ENCODE measurements at regions not wholly inside any gene's neighbourhood (a gene's known extent, or its start where the extent isn't known, plus 50 kb on each side); places are given as distances from the start of the nearest gene placed in this dataset.

DNA sequence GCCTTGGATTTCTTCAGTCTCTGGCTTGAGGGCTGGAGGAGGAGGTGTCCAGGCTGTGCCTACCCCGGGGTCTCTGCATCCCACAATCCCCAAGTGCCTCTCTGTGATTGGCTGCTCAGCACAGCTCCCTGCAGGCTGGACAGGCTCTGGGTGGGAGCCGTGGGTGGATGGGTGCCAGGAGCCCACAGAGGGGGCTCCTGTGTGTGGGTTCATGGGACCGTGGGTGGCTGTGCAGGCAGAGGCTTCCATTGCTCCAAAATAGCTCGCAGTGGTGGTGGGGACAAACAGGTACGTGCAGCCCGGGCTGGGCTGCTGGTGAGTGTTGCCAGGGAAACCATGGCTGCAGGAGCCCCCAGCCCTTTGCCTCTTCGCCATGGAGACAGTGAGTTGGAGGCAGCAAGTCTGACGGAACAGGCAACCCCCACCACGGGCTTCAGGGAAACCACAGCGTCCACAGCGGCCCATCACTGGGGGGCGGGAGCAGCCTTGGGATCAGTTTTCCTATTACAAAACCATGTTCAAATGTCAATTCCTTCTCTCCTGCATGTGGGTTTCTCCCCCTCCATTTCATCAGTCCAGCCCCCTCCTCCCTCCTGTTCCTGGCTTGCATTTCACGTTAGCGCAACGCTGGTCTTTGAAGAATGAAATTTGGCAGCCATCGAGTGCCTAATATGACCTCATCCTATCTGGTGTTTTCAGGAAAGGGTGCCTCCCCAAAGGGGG lies 155.2 kb downstream of the TRIM29 start:
- no peak for DNase-seq

DNA sequence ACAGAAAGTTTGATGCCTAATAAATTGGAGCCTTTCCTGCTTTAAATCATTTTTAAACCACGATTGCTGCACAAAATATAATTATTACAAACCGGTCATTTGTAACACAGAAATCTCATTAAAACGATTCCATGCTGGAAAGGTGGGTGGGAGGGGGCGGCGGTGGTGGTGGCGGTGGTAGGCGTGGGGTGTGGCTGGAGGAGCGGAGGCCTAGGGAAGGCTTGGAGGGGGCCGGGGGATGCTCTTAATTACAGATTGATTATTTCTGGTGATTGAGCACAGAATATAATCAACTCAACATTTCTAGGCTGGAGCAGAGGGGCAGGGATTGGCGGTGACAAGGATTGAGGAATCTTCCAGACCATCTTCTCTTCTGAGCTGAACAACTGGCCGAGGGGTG lies 157.5 kb downstream of the TRIM29 start:
- DNase-seq, result no peak

DNA sequence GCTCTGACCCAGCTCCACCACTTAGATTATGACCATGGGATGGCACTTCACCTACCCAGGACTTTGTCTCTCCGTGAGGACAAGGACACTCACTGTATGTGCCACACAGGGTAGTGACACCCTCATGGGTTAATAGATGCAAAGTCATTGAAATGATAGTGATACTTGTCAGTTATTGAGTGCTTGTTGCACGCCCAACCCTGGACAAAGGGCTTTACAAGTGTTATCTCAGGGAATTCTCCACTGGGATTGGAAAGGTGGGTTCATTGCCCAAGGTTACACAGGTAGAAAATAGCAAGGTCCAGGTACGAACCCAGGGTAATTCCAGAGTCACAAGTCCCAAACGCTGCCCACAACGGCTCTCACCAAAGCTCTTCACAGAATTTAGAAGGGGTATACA lies 158.2 kb downstream of the TRIM29 start:
- no peak for DNase-seq

DNA sequence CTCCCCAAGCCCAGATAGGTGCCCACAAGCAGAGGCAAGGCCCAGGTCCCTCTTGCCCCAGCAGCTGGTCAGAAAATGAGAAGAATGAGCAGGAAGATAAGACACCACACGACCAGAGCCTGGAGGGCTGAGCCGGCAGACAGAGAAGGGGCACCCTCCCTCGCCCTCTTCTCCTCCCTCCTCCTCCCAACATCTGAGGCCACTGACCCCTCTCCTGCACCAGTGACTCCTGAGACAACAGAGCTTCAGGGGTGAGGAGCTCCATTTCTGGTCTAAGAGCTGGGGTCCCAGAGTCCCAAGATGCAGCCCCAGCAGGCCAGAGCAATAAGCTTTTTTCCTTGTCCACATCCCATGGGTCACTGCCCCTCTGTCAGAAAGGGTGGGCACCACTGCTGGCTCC lies 159.2 kb downstream of the TRIM29 start:
- DNase-seq, result no peak

DNA sequence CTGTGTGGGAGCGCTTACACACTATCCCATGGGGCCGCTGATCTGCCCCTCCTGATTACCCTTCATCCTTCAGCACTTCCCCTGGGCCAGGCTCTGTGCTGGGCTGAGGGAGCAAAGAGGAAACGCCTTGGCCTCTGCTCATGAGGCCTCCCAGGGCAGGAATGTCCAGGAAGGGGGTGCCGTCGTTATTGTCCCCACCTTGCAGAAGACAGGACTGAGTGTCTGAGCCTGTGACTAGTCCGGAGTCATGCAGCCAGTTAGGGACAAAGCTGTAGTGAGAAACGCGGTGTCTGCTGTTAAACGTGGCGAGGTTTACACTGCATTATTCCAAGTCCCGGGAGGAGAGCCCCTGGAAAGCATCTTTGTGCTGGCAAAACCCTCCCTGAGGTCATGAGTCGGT lies 160.0 kb downstream of the TRIM29 start:
- DNase-seq, result no peak

DNA sequence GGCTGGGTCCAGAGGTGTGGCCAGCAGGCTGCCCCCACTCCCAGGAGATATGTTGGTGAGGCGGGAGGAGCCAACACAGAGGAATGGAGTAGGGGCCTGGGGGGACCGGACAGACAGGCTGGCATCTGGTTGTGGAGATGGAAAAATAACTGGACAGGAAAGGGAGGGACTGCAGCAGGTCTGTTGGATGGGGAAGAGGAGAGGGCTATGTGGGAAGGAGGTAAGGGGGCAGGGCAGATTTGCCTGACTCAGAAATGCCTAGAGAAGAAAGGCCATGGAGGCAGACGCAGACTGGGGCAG lies 160.4 kb downstream of the TRIM29 start:
- DNase-seq, result no peak

DNA sequence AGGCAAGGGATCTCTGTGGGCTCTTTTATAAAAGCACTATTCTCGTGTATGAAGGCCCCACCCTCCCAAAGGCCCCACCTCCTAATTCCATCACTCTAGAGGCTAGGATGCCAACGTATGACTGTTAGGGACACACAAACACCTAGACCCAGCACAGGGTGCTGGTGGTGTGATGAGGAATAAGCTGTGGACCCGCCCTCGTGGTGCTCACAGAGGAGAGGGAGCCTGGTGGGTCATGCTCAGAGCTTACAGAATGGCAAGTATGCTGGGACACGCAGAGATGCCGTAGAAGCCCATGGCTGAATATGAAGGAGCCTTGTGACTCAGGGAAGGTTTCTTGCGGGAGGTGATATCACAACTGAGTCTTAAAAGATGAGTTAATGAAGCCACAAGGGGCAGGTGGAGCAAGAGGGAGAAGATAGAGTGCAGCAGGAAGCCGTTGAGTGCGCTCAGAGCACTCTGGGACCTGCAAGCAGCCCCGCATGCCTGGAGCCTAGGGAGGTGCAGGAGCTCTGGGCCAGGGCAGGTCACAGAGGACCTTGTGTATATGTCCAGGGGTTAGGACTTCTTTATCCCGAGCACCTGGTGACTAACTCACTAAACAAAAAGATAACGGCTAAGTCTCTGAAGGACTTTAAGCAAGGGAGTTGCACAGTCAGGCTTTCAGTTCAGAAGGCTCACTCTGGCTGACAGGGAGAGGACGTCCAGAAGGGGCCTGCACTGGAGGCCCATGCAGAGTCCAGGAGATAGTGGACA lies 160.9 kb downstream of the TRIM29 start:
- DNase-seq, result no peak

DNA sequence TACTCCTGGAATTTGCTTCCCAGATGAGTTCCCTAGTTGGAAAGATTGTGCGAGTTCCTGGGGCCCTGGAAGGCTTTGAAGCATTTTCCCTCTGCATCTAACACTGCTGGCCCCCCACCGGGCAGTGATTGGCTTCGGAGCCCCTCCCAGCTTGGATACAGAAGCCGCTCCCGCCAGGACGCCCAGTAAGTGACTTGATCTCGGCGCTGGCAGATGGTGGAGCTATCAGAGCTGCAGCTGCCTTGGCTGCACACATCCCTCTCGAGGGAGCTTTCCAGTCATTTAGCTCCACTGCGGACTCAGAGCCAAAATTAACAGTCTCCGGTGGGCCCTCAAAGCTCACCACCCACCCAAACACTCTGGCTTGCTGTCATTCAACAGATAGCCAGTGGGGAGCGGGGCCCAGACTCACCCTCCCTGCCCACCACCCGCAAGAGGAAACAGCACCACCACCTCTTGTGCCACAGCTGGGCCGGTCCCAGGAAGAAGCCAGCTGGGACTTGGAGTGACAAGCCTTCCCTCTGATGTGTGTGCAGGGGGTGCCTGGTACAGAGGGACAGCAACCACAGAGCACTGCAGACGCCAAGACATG lies 162.3 kb downstream of the TRIM29 start:
- peak; percentile 80 for DNase-seq

DNA sequence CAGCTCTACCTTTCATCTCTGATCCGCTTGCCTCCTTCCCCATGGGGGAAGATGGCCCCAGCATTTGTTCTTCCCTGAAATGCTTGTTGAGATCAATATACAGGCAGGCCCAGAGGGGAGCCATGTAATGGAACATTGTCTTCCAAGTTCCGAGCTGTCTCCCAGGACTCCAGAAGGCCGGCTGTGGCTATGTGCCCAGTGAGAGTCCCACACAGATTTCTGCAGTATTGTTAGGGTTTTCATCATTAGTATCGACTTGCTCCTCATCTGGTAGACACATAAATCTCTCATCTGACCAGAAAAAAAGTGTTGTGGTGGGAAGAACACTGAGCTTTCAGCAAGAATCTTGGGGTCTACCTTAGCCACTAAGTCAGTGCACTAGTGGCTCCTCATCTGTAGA lies 163.4 kb downstream of the TRIM29 start:
- peak; percentile 54 for DNase-seq

DNA sequence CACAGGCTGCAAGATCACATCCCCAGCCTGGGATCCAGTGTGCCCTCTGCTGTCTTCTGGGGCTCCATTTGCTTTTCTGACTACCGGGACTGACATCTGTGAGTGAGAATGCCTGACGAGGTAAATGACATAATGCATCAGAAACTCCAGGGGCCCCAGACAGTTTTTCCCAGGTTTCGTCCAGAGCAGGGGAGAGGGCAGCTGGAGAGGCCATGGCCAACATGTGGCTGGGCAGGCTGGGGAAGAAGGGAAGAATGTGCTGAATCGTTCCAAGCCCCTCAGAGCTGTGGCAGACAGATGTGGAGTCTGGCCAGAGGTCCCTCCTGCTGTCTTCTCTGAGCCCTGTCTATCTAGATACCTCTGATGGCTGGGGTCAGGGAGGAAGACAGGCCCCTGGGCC lies 163.9 kb downstream of the TRIM29 start:
- no peak for DNase-seq

DNA sequence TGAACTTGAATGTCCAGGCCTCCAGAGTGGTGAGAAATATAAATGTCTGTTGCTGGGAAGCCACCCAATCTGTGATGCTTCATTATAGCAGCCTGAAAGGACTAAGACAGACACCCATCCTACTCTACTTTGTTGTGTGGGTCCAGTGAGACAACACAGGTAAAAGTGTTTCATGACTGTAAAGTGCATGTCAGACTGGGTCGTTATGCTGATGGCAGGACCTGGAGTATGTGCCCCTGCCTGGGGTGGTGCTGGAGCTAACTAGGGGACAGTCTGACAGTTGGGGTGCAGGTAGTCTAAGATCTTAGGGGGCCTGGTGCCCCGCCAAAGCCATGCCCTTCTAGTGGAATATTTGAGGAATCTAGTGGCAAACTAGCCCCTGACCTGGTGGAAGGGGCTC lies 165.6 kb downstream of the TRIM29 start:
- no peak for DNase-seq

DNA sequence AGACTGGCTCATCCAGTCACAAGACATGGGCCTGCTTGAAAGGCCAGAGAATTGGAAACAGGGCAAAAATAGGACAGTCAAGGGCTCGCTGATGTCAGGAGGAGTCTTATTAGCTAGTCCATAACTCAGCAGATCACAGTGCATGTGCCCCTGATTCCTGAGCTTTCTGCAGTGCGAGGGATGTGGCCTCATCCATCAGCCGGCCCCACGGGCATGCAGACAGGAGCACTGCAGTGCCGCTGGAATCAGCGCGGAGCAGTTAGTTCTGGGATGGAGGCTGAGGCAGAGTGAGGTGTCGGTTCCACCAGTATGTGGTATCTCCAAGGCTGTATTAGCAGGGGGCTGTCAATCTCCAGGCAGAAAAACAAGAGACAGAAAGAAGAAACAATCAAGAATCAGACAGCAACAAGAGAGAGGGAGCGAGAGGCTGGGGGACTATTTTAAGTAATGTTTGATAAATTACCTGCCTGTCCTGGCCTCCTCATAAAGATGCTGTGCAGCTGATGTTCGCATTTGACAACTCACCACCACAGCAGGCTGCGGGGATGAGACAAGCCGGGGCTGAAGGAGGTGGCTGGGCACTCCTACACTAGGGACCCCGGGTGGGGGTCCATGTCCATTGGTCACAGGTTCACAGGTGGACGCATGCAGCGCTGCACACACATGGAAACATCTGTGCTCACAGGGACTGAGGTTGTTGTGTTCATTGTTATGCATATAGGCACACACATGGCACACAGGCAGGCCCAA lies 167.2 kb downstream of the TRIM29 start:
- no peak for DNase-seq

DNA sequence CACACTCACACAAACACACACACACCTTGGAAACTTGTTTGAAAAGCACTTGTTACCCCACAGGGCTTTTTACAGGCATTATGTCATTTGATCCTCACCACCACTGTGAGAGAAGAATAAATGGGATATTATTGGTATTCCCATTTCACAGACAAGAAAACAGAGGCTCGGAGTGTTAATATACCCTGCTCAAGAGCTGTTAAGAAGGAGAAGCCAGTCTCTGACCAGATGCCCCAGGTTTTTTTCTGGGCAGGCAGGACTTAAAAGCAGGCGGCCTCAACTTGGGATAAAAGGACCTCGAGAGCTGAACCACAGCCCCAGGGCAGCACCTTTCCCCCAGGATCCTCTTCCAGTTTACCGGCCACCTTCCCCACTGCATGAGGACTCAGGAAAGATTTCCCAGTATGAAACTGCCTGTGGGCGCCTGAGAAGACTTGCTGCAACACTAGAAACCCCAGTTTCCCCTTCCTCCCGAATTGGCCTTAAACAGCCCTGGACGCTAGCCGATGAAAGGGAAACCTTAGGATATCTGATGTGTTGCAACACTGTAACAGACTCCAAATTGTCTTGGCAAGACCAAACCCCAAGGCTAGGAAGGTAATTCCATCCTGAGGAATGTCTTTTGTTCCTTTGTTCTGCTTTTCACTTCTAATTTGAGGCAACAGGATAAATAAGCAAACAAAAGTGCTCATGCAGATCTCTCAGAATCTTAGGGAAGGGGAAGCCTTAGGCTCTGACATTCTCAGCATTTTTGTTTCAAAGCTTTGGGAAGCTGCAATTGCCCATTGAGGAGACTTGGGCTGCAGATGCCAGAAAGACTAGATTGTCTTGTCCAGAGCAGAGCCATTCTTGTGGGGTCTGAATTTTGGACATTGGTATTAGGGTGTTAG lies 173.5 kb downstream of the TRIM29 start:
- no peak for DNase-seq

DNA sequence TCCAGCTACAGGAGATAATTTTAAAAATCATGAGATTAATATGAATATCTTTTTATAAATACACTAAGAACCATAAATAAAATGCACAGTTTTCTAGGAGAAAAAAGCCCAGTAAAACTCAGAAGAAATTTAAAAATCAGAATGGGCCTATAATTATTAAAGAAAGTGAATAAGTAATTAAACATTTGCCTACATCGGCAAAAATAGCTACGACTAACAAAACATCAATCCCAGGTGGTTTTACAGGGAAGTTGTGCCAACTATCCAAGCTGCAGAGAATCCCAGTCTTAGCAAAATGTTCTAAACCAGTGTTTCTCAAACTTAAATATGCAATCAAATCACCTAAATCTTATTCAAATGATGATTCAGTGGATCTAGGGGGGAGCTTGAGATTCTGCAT lies 180.0 kb downstream of the TRIM29 start:
- DNase-seq, result no peak

DNA sequence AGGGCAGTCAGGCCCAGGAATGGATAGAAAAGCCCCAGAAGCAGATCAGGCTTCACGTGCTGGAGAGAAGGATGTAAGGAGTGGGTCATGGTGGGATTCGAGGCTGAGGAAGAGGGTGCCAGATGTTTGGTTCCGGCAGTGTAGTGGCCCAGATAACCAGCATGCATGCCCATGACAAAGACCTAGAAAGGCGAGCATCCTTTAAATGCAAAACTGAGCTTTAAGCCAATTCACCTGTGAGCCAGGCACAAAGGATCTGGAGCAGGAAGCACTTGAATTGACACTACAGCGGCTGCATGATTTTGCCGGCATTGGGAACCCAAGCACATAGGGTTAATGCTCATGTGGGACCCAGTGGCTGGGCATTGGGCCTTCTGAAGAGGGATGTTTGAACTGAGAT lies 185.5 kb downstream of the TRIM29 start:
- no peak for DNase-seq

DNA sequence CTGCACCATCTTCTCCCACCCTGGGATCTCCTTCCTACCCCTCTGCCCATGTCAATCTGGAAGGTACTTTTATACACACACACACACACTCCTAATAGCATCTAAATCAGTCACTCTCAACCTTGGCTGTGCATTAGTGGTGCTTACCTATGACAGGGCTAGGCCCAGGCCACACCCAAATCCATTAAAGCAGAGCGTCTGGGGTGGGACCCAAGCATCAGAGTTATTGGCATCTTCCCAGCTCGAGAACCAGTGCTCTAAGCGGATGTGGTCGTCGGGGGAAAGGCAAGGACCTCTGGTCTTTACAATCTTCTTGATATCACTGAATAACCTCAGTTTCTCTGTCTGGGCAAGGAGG lies 194.6 kb downstream of the TRIM29 start:
- no peak for DNase-seq

DNA sequence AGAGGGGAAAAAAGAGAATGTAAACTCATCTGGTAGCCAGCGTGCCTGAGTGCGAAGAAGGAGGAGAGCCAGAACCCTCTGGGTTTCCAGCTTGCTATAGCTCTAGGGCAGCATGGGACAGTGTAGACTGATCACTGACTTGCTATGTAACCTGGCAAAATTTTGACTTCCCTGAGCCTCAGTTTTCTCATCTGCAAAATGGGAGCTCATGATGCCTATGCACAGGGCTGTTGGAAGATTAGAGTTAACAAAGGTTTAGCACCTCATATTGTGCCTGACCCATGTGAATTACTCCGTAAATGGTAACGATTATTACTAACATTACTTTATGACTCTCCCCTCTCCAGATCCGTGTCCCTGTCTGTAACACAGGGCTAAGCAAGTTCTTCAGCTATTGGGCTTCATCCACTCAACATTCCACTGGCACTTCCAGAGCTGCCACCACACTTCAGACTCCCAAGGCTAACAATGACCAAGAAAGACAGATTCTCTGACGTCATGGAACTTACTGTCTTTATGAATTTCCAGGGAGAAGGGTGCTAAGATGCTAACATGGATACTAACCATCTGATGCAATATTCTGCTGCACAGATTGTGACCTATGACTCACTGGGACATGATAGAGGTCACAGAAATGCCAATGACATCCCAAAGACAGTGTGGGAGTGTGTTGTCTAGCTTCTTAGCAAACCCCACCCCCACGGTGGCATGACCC lies 195.2 kb downstream of the TRIM29 start:
- no peak for DNase-seq

DNA sequence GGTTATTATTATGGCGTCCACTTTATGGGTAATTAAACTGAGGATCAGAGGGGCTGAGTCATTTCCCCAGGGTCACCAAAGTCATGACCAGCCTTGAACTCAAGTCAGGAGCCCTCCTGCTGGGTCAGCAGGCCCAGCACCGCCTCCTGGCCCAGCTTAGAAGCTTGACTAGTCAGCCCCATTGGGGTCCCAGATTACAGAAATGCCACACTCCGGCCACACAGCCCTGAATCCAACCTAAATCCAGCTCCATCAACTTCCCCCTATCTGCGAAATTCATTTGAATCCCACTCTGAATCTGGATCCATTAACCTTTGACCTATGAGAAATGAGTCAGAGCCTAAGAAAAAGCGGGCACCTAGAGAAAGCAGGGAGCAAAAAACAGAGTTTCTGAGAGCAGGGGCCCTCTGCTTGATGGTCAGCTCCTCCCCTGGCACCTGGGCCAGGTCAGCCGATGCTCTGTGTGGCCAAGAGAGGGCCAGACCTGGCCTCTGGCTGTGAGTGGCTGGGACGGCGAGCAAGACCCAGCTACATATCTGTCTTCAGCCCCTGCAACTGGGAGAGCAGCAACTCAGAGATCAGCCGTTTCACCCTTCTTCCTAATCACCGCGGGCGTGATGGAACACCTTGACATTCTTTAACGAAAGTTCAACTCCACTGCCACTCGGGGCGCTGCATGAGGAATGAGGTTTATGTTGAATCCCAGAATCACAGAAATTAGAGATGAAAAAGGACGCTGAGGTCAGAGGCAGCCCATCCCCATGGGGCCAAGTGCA lies 196.1 kb downstream of the TRIM29 start:
- no peak for DNase-seq

DNA sequence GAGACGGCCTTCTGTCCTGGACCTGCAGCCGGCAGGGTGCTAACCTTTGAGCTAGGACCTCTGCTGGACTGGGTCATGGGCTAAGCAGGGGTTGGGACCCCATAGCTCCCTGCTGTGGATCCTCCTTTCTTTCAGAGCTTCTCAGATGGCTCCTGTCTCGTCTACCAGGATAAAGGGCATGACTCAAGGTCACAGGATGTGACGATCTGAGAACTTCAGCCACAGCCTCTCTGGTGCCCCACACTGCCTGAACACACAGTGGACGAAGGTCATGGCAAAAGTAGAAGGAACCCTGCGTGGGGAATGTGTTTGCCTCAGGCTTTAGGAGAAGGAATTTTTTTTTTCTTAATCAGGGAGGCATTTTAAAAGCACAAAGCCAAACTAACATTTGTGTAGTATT lies 196.7 kb downstream of the TRIM29 start:
- no peak for DNase-seq

DNA sequence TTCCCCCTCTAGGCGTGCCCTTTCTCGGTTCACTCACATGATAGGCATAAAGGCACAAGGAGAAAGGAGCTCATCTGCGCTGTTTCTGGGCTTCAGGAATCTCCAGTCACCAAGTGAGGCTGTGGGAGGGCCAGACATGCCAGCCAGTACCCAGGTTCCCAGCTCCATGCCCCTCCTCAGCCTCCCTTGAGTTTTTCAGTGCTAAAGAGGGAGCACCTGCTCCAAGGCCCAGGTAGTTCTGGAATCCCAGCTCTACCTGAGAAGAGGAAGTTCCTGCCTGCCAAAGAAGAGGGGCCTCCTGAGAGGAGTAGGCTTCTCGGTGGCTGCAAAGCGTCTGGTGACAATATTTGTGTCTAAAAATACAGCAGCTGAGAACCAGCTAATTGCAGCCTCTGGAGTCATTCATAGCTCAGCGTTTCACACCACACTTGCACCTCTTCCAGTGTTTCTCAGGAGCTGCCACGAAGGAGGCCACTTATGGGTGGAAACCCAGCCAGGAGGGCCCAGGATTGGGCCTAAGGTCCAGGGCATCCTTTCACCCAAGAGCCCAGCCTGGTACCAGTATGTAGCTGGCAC lies 197.4 kb downstream of the TRIM29 start:
- no peak for DNase-seq

DNA sequence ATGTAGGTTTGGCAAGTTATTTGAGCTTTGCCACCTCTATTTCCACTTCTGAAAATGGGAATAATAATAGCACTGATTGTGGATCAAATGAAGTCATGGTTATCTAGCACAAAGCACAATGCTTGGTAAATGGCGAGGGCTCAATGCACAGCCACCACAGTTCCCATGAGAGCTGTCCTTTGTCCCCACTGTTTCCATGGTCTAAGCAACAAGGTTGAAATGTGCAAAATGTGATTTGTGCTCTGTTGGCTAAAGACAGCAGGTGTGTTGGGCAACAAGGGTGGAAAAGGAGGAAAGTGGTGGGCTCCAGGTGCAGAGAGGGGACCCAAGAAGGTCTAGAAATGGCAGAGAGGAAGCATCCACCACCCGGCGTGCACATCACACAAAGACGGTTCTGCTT lies 200.5 kb downstream of the TRIM29 start:
- DNase-seq, result no peak

Measured in right hindlimb (tissue), 1 donor.